ENCODE measurements at regions not wholly inside any gene's neighbourhood (a gene's known extent, or its start where the extent isn't known, plus 50 kb on each side); places are given as distances from the start of the nearest gene placed in this dataset.

GRCh38 chr3:28716939-28717338, 368.3 kb upstream of the AZI2 start:
- TF ChIP-seq CTCF (IDR thresholded peaks at IDR 0.05) (no peak), POLR2A (IDR thresholded peaks at IDR 0.05) (no peak), EP300 (IDR thresholded peaks at IDR 0.05; ENCODE audit: low read depth) (no peak)

Measured in transverse colon (tissue), 3 donors.